ENCODE measurements at regions not wholly inside any gene's neighbourhood (a gene's known extent, or its start where the extent isn't known, plus 50 kb on each side); places are given as distances from the start of the nearest gene placed in this dataset.

- SMC1A ChIA-PET (ENCODE audit: uncharacterized antibody, unreplicated experiment), result no interaction called here
- Histone ChIP-seq H3K79me2 (ENCODE audit: control insufficient read depth, insufficient read depth, low read length) (no peaks in the 10 kb centered on the region), H3K4me3 (no peak overlapping the region), H4K20me1 (ENCODE audit: control insufficient read depth, insufficient read depth) (no peaks in the 10 kb centered on the region), H3K4me1 (ENCODE audit: control insufficient read depth, insufficient read depth, low read length) (no peaks in the 10 kb centered on the region), H3K9ac (ENCODE audit: control insufficient read depth, insufficient read depth, low read length) (no peak overlapping the region), H3K27me3 (replicated peaks in 1 of 2; ENCODE audit: control insufficient read depth in 2 of 2, insufficient read depth in 2 of 2, low read length in 1 of 2) (peaks cover 0 to 3% of the 10 kb centered on the region in 2 experiments; a peak in 3 of 4 replicates), H3K27ac (ENCODE audit: control insufficient read depth, insufficient read depth) (no peak overlapping the region), H3K9me3 (replicated peaks; ENCODE audit: control insufficient read depth, insufficient read depth, low read length) (no peaks in the 10 kb centered on the region), H2AFZ (ENCODE audit: control insufficient read depth, low read depth, low read length) (no peak overlapping the region), H3K36me3 (ENCODE audit: control insufficient read depth in 2 of 2, insufficient read depth in 2 of 2, low read length in 1 of 2) (no peaks in the 10 kb centered on the region), H3K4me2 (ENCODE audit: control insufficient read depth, insufficient read depth) (no peak overlapping the region)
- DNase-seq (ENCODE audit: low read depth, low spot score) (no peak), FAIRE-seq (no peak), ATAC-seq (no peak)
- intact Hi-C loops (cut with micrococcal nuclease; ENCODE audit: unreplicated experiment), result no loop called here
- in situ Hi-C loops (cut with MboI), result no loop called here
- no TSS peak for BruUV-seq (replicated peaks)
- CTCF ChIA-PET, result no interaction called here
- no peak for TF ChIP-seq POU2F2 (IDR thresholded peaks at IDR 0.05; ENCODE audit: borderline replicate concordance, low read depth, low read length)
- no peak for TF ChIP-seq ZNF274 (IDR thresholded peaks at IDR 0.05; ENCODE audit: insufficient read depth, insufficient read length)
- no peak for TF ChIP-seq RCOR1 (conservative IDR thresholded peaks at IDR 0.05; ENCODE audit: low read depth, low read length)
- no peak for TF ChIP-seq USF2 (IDR thresholded peaks at IDR 0.05; ENCODE audit: borderline replicate concordance, low read depth, low read length)
- TF ChIP-seq STAT3 (IDR thresholded peaks at IDR 0.05; ENCODE audit: low read depth, low read length), result no peak
- no peak for TF ChIP-seq IKZF2 (IDR thresholded peaks at IDR 0.05)
- TF ChIP-seq ZZZ3 (IDR thresholded peaks at IDR 0.05; ENCODE audit: control insufficient read depth, insufficient read length, low read depth), result no peak
- TF ChIP-seq CBX3 (IDR thresholded peaks at IDR 0.05; ENCODE audit: borderline replicate concordance, low read depth), result no peak
- no peak for TF ChIP-seq RELA (IDR thresholded peaks at IDR 0.05; ENCODE audit: borderline replicate concordance, partially characterized antibody)
- no peak for TF ChIP-seq HDAC2 (IDR thresholded peaks at IDR 0.05)
- TF ChIP-seq HDAC6 (IDR thresholded peaks at IDR 0.05; ENCODE audit: unreplicated experiment), result no peak
- no peak for TF ChIP-seq TCF7 (IDR thresholded peaks at IDR 0.05; ENCODE audit: borderline replicate concordance)
- WGBS (ENCODE audit: insufficient coverage, insufficient replicate concordance, low lambda C conversion rate, missing lambda C conversion rate), result 18% methylated on average over 17 of the region's 17 CpGs
- RAD21 ChIA-PET (ENCODE audit: unreplicated experiment), result no interaction called here
- POLR2A ChIA-PET, result interaction anchor here (0.6 kb wide), 1 partner anchor 1016 kb away, joined by 5 read pairs; no protein-coding TSS in a partner anchor
Observed at GRCh38 chr11:119863851-119864601, 135.0 kb upstream of the NECTIN1 start.
